ENCODE measurements at regions not wholly inside any gene's neighbourhood (a gene's known extent, or its start where the extent isn't known, plus 50 kb on each side); places are given as distances from the start of the nearest gene placed in this dataset.

GRCh38 chr3:190728574-190729246, 133.8 kb downstream of the GMNC start:
- no peak for ATAC-seq
- intact Hi-C loops (cut with DNase I), result no loop called here
- DNase-seq (ENCODE audit: low spot score), result no peak

DNA sequence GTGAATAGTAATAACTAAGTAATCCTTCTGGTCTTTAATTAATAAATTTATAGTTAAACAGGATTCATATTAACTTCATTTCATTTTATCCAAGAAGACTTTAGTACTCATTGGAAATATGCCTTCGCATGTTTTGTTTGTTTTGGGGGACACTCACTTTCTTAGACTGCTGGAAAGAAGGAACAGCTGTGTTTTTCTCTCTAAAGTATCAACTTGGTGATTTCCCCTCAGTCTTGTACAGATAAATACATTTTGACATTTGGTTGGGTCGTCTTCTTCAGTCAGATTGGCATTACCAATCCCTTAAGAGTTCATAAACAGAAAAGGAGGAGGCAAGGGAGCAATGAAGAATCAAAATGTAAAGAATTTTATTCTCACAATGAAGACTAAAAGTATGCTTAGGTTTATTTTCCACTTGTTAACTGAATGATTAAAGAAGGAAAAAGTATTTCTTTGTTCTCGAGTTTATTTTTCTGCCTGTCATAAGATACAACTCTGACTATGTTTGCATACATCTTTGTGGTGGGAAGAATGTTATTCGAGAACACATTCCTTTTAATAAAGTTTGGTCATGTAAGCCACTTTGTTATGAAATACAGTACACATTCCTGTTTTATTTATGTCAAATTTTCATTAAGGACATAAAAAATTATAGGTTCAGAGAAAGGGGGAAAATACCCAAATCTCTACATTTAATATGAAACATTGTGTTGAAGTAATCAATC, 140.2 kb downstream of the GMNC start:
- intact Hi-C loops (cut with DNase I), result no loop called here
- no peak for ATAC-seq

DNA sequence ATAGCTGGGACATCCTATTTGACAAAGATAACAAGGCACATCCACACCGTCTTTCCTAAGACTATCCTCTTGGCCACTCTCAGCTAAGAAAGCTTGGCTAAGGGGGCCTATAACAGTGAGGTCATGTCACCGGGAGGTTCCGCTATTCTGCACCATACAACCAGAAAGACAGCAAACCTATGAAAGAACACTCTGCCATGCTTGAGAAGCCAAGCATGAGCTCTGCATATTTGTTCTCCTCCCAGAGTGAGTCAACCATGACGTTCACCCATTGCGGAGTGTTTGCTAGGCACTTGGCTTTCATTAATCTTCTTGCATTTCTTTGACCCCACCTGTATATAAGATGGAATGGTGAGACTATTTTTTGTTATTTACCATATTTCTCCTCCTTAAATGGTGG, 141.2 kb downstream of the GMNC start:
- intact Hi-C loops (cut with DNase I), result no loop called here
- DNase-seq (ENCODE audit: low spot score) (no peak), ATAC-seq (no peak)

More for the DNA sequence above, 140.2 kb downstream of the GMNC start:
- no peak for DNase-seq (ENCODE audit: low spot score)

- peak; percentile 53 for ATAC-seq
- no peak for DNase-seq (ENCODE audit: low spot score)
- intact Hi-C loops (cut with DNase I), result no loop called here
Measured at GRCh38 chr3:190718671-190719070, 143.8 kb downstream of the GMNC start.

DNA sequence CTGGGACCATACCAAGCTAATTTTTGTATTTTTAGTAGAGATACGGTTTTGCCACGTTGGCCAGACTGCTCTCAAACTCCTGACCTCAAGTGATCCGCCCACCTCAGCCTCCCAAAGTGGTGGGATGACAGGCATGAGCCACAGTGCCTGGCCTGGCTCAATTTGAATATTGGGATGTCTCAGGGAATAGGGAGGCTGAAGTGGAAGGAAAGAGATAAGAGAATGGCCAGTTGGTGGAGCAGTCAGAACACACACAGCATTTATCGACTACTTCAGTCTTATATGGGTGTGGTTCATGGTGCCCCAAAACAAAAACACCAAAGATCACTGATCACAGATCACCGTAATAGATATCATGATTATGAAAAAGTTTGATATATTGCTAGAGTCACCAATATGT, 144.4 kb downstream of the GMNC start:
- ATAC-seq (peak; percentile 82), DNase-seq (ENCODE audit: low spot score) (no peak)
- intact Hi-C loops (cut with DNase I), result no loop called here

DNA sequence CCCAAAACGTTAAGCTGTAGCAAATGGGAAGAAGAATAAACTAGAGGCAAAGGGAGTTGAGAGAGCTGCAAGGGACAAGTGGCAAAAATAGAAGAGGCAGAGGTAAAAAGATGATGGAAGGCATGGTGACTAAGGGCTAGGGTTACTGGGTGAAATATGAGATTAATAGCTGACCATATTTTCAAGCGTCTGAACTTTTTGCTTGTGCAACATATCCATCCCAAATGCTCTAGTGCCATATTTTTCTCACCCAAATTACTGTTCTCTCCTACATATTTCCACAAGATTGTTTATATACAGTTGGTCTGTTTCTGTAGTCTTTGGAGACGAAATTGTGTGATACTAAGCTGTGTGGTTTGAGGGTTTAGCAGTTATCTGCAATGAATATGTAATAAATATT, 145.5 kb downstream of the GMNC start:
- intact Hi-C loops (cut with DNase I), result no loop called here
- DNase-seq (ENCODE audit: low spot score), result no peak
- no peak for ATAC-seq

DNA sequence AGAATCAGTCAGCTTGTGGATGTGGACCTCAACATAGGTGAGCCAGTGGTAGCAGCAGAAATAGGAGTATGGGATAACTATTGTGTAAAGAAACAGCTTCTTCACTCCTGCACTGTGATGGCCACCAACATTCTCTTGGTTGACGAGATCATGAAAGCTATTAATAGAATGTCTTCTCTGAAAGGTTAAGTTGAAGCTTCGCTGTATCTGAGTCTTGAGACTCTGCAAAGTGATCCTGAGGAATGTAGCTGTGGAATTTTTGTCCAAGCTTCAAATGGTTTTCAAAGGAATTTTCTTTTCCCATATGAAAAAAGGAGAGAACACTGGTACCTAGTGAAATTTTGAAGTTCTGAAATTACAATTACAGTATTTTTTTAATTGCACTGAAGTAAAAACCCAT, 146.3 kb downstream of the GMNC start:
- intact Hi-C loops (cut with DNase I), result no loop called here
- DNase-seq (ENCODE audit: low spot score), result no peak
- no peak for ATAC-seq

DNA sequence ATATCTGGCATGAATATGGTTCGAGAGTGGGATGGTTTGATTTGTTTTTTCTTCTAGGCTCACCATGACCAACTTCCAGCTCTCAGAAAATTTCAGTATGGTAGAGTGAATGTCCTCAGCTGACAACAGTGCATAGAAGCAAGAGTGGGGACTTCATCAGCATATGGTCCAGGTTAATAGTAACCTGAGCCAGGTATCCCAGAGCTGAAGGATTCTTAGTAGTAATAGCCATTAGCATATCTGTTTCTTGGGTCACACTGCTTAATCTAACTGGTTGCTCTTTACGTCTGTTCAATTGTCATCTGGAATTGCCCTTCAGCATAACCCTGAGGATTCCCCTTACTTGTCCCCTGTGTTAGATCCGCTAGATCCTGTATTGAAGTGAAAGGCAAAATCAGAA, 151.8 kb downstream of the GMNC start:
- intact Hi-C loops (cut with DNase I), result no loop called here
- no peak for ATAC-seq
- no peak for DNase-seq (ENCODE audit: low spot score)

DNA sequence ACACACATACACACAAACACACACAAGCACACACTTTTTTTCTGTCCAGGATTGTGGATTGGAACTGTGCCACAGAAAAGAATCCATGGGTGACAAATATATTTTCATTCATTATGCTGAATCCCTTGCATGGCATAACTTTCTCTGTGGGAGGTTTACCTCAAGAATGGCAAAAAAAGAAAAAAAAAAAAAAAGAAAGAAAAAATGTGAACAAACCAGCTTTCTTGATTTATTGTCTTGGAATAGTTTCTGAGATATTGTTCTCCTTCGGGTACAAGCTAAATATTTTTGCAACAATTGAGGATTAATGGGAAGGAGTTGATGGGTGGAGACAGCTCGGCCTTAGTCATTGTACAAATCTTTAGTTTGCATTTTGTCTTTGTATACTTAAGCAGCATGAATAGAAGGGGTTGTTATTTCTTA, 153.1 kb downstream of the GMNC start:
- intact Hi-C loops (cut with DNase I), result no loop called here
- no peak for DNase-seq (ENCODE audit: low spot score)
- no peak for ATAC-seq

All from sciatic nerve (tissue), 2 donors.